Peyer's patch (tissue), 4 donors: ENCODE measurements at regions not wholly inside any gene's neighbourhood (a gene's known extent, or its start where the extent isn't known, plus 50 kb on each side); places are given as distances from the start of the nearest gene placed in this dataset.

Experiments
- POLR2A ChIP-seq, 2 donors: fragments of 450-650 bp; IDR thresholded peaks; one replicate each; pipeline ENCODE4 v1.5.1; 2017; ENCODE audit warnings: antibody characterized with exemption in 2 of 2, mild to moderate bottlenecking in 2 of 2, moderate library complexity in 2 of 2
- TF ChIP-seq, protein P1 (sequence below), 6 experiments: fragments of 450-650 bp in 4 of 6; fragments of 200-600 bp in 2 of 6; sonication (generic) in 1 of 6; IDR thresholded peaks; one replicate each; pipeline ENCODE4 v1.5.1; 2017 to 2019; ENCODE audit warnings: antibody characterized with exemption in 6 of 6, mild to moderate bottlenecking in 3 of 6, moderate library complexity in 1 of 6

DNA sequence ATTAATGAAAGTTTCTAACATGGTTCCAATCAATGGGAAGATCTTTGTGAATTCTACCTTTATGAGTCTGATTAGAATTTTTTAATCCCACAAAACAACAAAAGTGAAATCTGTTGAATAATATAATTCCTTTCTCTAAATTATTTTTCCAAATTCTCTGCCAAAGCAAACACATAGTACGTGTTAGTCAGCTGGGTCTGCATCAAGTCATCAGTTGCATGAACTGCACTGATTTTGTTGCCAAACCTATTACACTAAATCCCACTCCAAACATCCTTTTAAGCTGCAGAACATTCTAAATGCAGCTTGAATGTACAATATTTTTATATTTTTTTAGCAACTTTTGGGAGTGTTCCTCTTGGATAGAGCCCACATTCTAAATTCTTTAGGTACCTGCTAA is 199.0 kb upstream of the HSF2 start:
- TF ChIP-seq, protein P1, sequence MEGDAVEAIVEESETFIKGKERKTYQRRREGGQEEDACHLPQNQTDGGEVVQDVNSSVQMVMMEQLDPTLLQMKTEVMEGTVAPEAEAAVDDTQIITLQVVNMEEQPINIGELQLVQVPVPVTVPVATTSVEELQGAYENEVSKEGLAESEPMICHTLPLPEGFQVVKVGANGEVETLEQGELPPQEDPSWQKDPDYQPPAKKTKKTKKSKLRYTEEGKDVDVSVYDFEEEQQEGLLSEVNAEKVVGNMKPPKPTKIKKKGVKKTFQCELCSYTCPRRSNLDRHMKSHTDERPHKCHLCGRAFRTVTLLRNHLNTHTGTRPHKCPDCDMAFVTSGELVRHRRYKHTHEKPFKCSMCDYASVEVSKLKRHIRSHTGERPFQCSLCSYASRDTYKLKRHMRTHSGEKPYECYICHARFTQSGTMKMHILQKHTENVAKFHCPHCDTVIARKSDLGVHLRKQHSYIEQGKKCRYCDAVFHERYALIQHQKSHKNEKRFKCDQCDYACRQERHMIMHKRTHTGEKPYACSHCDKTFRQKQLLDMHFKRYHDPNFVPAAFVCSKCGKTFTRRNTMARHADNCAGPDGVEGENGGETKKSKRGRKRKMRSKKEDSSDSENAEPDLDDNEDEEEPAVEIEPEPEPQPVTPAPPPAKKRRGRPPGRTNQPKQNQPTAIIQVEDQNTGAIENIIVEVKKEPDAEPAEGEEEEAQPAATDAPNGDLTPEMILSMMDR (IDR thresholded peaks at IDR 0.05): no peak
- no peak for TF ChIP-seq POLR2A (IDR thresholded peaks at IDR 0.05)
